CD14-positive monocyte (primary cell): ENCODE measurements at regions not wholly inside any gene's neighbourhood (a gene's known extent, or its start where the extent isn't known, plus 50 kb on each side); places are given as distances from the start of the nearest gene placed in this dataset.

Experiments
- DNase-seq, 3 donors: peaks; one replicate each; pipeline ENCODE4 v3.0.0-alpha.2; 2011 to 2022
- H2AFZ ChIP-seq: 2 replicates; pipeline ENCODE4 v1.6.0; 2012; ENCODE audit warnings: mild to moderate bottlenecking, low read depth, low read length, inconsistent platforms; ENCODE audit not compliant: insufficient read depth, poor library complexity, severe bottlenecking
- H3K27ac ChIP-seq, 2 donors: 1 replicate in 1 of 2; 2 replicates in 1 of 2; pipeline ENCODE4 v1.5.1; 2012 to 2013; ENCODE audit warnings: low read length in 2 of 2, control low read depth in 1 of 2, inconsistent platforms in 1 of 2, low read depth in 1 of 2, mild to moderate bottlenecking in 1 of 2
- H3K27me3 ChIP-seq, 2 donors: one replicate each; pipeline versions ENCODE4 v1.6.0 to v1.6.1; 2011 to 2013; ENCODE audit warnings: low read length in 2 of 2; ENCODE audit not compliant: control insufficient read depth in 2 of 2, insufficient read depth in 2 of 2
- H3K36me3 ChIP-seq, 2 donors: replicated peaks in 1 of 2; 1 replicate in 1 of 2; 2 replicates in 1 of 2; pipeline versions ENCODE4 v1.5.1 to v1.6.1; 2012 to 2013; ENCODE audit warnings: low read length in 2 of 2, control low read depth in 1 of 2, inconsistent platforms in 1 of 2, mild to moderate bottlenecking in 1 of 2; ENCODE audit not compliant: insufficient read depth in 2 of 2, control insufficient read depth in 1 of 2
- H3K4me1 ChIP-seq, 2 donors: 1 replicate in 1 of 2; 2 replicates in 1 of 2; pipeline versions ENCODE4 v1.5.1 to v1.6.1; 2012 to 2013; ENCODE audit warnings: low read length in 2 of 2, control low read depth in 1 of 2, inconsistent platforms in 1 of 2, mild to moderate bottlenecking in 1 of 2, moderate library complexity in 1 of 2; ENCODE audit not compliant: insufficient read depth in 2 of 2, control insufficient read depth in 1 of 2
- H3K4me2 ChIP-seq: replicated peaks from 2 replicates; pipeline ENCODE3; 2012; ENCODE audit warnings: low read length, moderate library complexity, mild to moderate bottlenecking; ENCODE audit not compliant: poor library complexity, severe bottlenecking; ENCODE audit errors: extremely low read depth
- H3K4me3 ChIP-seq, 3 experiments: fragments of 200-600 bp in 1 of 3; sonication (generic) in 1 of 3; replicated peaks in 1 of 3; 1 replicate in 2 of 3; 2 replicates in 1 of 3; pipeline ENCODE4 v1.5.1; 2011 to 2013; ENCODE audit warnings: low read length in 3 of 3, mild to moderate bottlenecking in 3 of 3, control low read depth in 2 of 3, low read depth in 2 of 3, inconsistent platforms in 1 of 3, moderate library complexity in 1 of 3
- H3K79me2 ChIP-seq: 2 replicates; pipeline ENCODE4 v1.6.0; 2012; ENCODE audit warnings: mild to moderate bottlenecking, control low read depth, inconsistent platforms, low read length, moderate library complexity; ENCODE audit not compliant: insufficient read depth
- H3K9ac ChIP-seq: 2 replicates; pipeline ENCODE4 v1.6.0; 2017; ENCODE audit warnings: low read length, mild to moderate bottlenecking; ENCODE audit not compliant: insufficient read depth, poor library complexity, severe bottlenecking
- H3K9me3 ChIP-seq, 2 donors: replicated peaks in 1 of 2; 1 replicate in 1 of 2; 2 replicates in 1 of 2; pipeline versions ENCODE4 v1.5.1 to v1.6.1; 2012 to 2013; ENCODE audit warnings: low read length in 2 of 2, control low read depth in 1 of 2; ENCODE audit not compliant: control insufficient read depth in 1 of 2, insufficient read depth in 1 of 2
- H4K20me1 ChIP-seq: 2 replicates; pipeline ENCODE4 v1.6.0; 2012; ENCODE audit warnings: mild to moderate bottlenecking, low read length, control low read depth, moderate library complexity; ENCODE audit not compliant: insufficient read depth
- H3K27ac Mint-ChIP-seq, 7 donors: one replicate each; pipeline ENCODE4 v1.8.0; 2020; ENCODE audit warnings: mild to moderate bottlenecking in 7 of 7, mixed read lengths in 7 of 7, moderate library complexity in 6 of 7, inconsistent platforms in 2 of 7
- H3K27me3 Mint-ChIP-seq, 3 donors: one replicate each; pipeline ENCODE4 v1.8.0; 2021 to 2022; ENCODE audit warnings: low read depth in 3 of 3, mild to moderate bottlenecking in 3 of 3, mixed read lengths in 3 of 3, moderate library complexity in 3 of 3, inconsistent platforms in 1 of 3
- H3K36me3 Mint-ChIP-seq, 2 donors: one replicate each; pipeline ENCODE4 v1.8.0; 2020; ENCODE audit warnings: mixed read lengths in 2 of 2, inconsistent platforms in 1 of 2, mild to moderate bottlenecking in 1 of 2
- H3K4me1 Mint-ChIP-seq: one replicate; pipeline ENCODE4 v1.8.0; 2020; ENCODE audit warnings: mild to moderate bottlenecking, mixed read lengths
- H3K4me3 Mint-ChIP-seq, 2 donors: one replicate each; pipeline ENCODE4 v1.8.0; 2020; ENCODE audit warnings: mild to moderate bottlenecking in 2 of 2, mixed read lengths in 2 of 2, moderate library complexity in 1 of 2
- H3K9me3 Mint-ChIP-seq, 7 donors: one replicate each; pipeline ENCODE4 v1.8.0; 2020 to 2022; ENCODE audit warnings: mixed read lengths in 7 of 7, mild to moderate bottlenecking in 6 of 7, moderate library complexity in 6 of 7, inconsistent platforms in 2 of 7
- CTCF ChIP-seq: fragments of 200-600 bp; IDR thresholded peaks from one replicate; pipeline ENCODE4 v1.8.0; 2022; ENCODE audit warnings: antibody characterized with exemption, mild to moderate bottlenecking
- WGBS: methylation state at CpG from one replicate; pipeline ENCODE4 v1.1.5; 2013; ENCODE audit warnings: missing lambda C conversion rate; ENCODE audit not compliant: insufficient coverage; 5-methylcytosine and 5-hydroxymethylcytosine counted together
- intact Hi-C, 2 donors: fragments of 100-400 bp; cut with micrococcal nuclease; formaldehyde crosslinking; loops; one replicate each; pipeline versions ENCODE4 v1.15.0 to v1.15.1; 2023

DNA sequence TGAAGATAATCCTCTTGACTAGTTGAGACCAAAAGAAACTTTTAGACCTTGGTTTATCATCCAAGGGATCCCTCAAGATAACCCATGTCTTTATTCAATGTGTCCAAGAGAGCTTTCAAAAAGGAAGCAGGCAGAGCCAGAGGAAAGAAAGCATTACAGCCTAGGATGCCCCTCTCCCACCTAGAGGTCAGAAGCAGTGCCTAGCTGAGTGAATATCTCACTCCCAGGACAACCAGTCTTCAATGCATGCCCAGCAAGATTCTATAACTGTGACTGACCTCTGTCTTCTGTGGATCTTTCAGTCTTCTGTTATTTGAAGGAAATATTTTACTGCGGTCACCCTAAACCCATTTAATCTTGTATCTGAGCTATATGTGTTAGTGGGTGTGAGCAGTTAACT lies 537.2 kb upstream of the CPEB2 start:
- no peaks in the 10 kb centered on the region for H3K36me3 ChIP-seq
- Mint-ChIP-seq H3K9me3 (peaks cover 0 to 6% (median 4%) of the 10 kb centered on the region in 7 donors), H3K36me3 (no peaks in the 10 kb centered on the region), H3K27me3 (no peaks in the 10 kb centered on the region), H3K27ac (no peak overlapping the region), H3K4me1 (no peaks in the 10 kb centered on the region), H3K4me3 (no peak overlapping the region)
- no peaks in the 10 kb centered on the region for H3K27me3 ChIP-seq
- intact Hi-C loops, result no loop called here
- no peaks in the 10 kb centered on the region for H3K79me2 ChIP-seq
- no peak for DNase-seq
- H3K27ac ChIP-seq, result no peak overlapping the region
- H3K4me3 ChIP-seq, result no peak overlapping the region
- H3K4me2 ChIP-seq, result no peak overlapping the region
- no peak for TF ChIP-seq CTCF
- no peaks in the 10 kb centered on the region for H4K20me1 ChIP-seq
- no CpG with 5 or more reads among the region's 1 CpG for WGBS
- no peak overlapping the region for H2AFZ ChIP-seq
- H3K4me1 ChIP-seq, result no peaks in the 10 kb centered on the region
- H3K9ac ChIP-seq, result no peak overlapping the region
- H3K9me3 ChIP-seq, result no peaks in the 10 kb centered on the region

- intact Hi-C loops, result no loop called here
- Mint-ChIP-seq H3K9me3 (peaks cover 0 to 6% (median 4%) of the 10 kb centered on the region in 7 donors), H3K27ac (no peak overlapping the region)
These were observed 536.8 kb upstream of the CPEB2 start for GRCh38 chr4:14465507-14465906.

More at GRCh38 chr4:14465507-14465906, 536.8 kb upstream of the CPEB2 start:
- Histone ChIP-seq H3K9ac (no peak overlapping the region), H3K4me3 (no peak overlapping the region), H4K20me1 (no peaks in the 10 kb centered on the region), H3K4me1 (no peaks in the 10 kb centered on the region), H3K79me2 (no peaks in the 10 kb centered on the region), H3K36me3 (no peaks in the 10 kb centered on the region), H2AFZ (no peak overlapping the region), H3K27me3 (no peaks in the 10 kb centered on the region), H3K9me3 (no peaks in the 10 kb centered on the region), H3K4me2 (no peak overlapping the region), H3K27ac (no peak overlapping the region)
- TF ChIP-seq CTCF, result no peak
- no peak for DNase-seq
- Mint-ChIP-seq H3K36me3 (no peaks in the 10 kb centered on the region), H3K4me3 (no peak overlapping the region), H3K4me1 (no peaks in the 10 kb centered on the region), H3K27me3 (no peaks in the 10 kb centered on the region)
- no CpG with 5 or more reads among the region's 5 CpGs for WGBS
